Endothelial cell of umbilical vein (primary cell): ENCODE measurements at regions not wholly inside any gene's neighbourhood (a gene's known extent, or its start where the extent isn't known, plus 50 kb on each side); places are given as distances from the start of the nearest gene placed in this dataset.

ENCODE experiments used
- BruUV-seq: library from RNA; stranded (reverse); fragments of 400-500 nt; replicated peaks from 2 replicates; lab custom pipeline; 2021; lab: Mats Ljungman, UMichigan
- CTCF ChIA-PET: fragments of 300-600, 350-600 bp; sonication (Branson Sonifier 250); formaldehyde crosslinking; loops from one replicate; lab custom pipeline; 2021; ENCODE audit warnings: antibody characterized with exemption, inconsistent platforms; lab: Charles Lee
- POLR2A ChIA-PET: fragments of 300-600, 350-600 bp; sonication (Branson Sonifier 250); formaldehyde crosslinking; loops from one replicate; lab custom pipeline; 2021; ENCODE audit warnings: antibody characterized with exemption, inconsistent platforms; lab: Charles Lee
- DNase-seq: peaks from one replicate; pipeline ENCODE4 v3.0.0-alpha.2; 2011; ENCODE audit warnings: low read depth, low spot score
- FAIRE-seq: peaks from 2 replicates; lab custom pipeline; 2011; peaks lifted over from hg19 to GRCh38; lab: Jason Lieb, UNC
- H2AFZ ChIP-seq: 2 replicates; pipeline ENCODE4 v1.6.0; 2012; ENCODE audit warnings: low read depth, low read length, control low read depth, inconsistent platforms
- H3K27ac ChIP-seq: 2 replicates; pipeline ENCODE4 v1.5.1; 2011; ENCODE audit warnings: low read depth, mild to moderate bottlenecking, control low read depth, low read length, moderate library complexity; ENCODE audit not compliant: insufficient read depth
- H3K27me3 ChIP-seq, 2 experiments: 2 replicates each; pipeline versions ENCODE4 v1.6.0 to v1.6.1; 2011; ENCODE audit warnings: low read length in 2 of 2, mixed read lengths in 1 of 2; ENCODE audit not compliant: control insufficient read depth in 2 of 2, insufficient read depth in 2 of 2
- H3K36me3 ChIP-seq, 2 experiments: 2 replicates in 1 of 2; 3 replicates in 1 of 2; pipeline ENCODE4 v1.5.1; 2011; ENCODE audit warnings: low read length in 2 of 2, mild to moderate bottlenecking in 1 of 2, moderate library complexity in 1 of 2; ENCODE audit not compliant: control insufficient read depth in 2 of 2, insufficient read depth in 2 of 2; ENCODE audit errors: extremely low read depth in 1 of 2
- H3K4me1 ChIP-seq: 3 replicates; pipeline ENCODE4 v1.5.1; 2011; ENCODE audit warnings: mild to moderate bottlenecking, low read length; ENCODE audit not compliant: control insufficient read depth, insufficient read depth; ENCODE audit errors: extremely low read depth
- H3K4me2 ChIP-seq: 2 replicates; pipeline ENCODE4 v1.6.1; 2011; ENCODE audit warnings: low read length, control low read depth, mixed read lengths; ENCODE audit not compliant: insufficient read depth
- H3K4me3 ChIP-seq, 3 experiments: fragments of 200-600 bp in 1 of 3; sonication (generic), shearing (Covaris generic) in 1 of 3; replicated peaks in 1 of 3; 2 replicates each; pipeline ENCODE4 v1.5.1; 2011 to 2016; ENCODE audit warnings: control low read depth in 3 of 3, low read length in 3 of 3, mild to moderate bottlenecking in 2 of 3, inconsistent platforms in 1 of 3, low read depth in 1 of 3, moderate library complexity in 1 of 3; ENCODE audit not compliant: insufficient read depth in 1 of 3
- H3K79me2 ChIP-seq: 2 replicates; pipeline ENCODE4 v1.6.0; 2012; ENCODE audit warnings: low read length, inconsistent platforms; ENCODE audit not compliant: control insufficient read depth, insufficient read depth
- H3K9ac ChIP-seq: replicated peaks from 2 replicates; pipeline ENCODE3; 2011; ENCODE audit warnings: low read length, control low read depth; ENCODE audit not compliant: insufficient read depth; ENCODE audit errors: extremely low read depth
- H3K9me1 ChIP-seq: replicated peaks from 3 replicates; pipeline ENCODE4 v1.6.0; 2011; ENCODE audit warnings: mild to moderate bottlenecking, low read length; ENCODE audit not compliant: control insufficient read depth, insufficient read depth; ENCODE audit errors: extremely low read depth
- H3K9me3 ChIP-seq: replicated peaks from 2 replicates; pipeline ENCODE4 v1.5.1; 2012; ENCODE audit warnings: low read length, inconsistent platforms; ENCODE audit not compliant: control insufficient read depth, insufficient read depth
- H4K20me1 ChIP-seq: replicated peaks from 2 replicates; pipeline ENCODE3; 2011; ENCODE audit warnings: mild to moderate bottlenecking, low read length; ENCODE audit not compliant: control insufficient read depth, insufficient read depth; ENCODE audit errors: extremely low read depth
- CTCF ChIP-seq, 2 donors: IDR thresholded peaks; 1 replicate in 1 of 2; 2 replicates in 1 of 2; pipeline ENCODE4 v1.5.1; 2011; ENCODE audit warnings: low read length in 2 of 2, mild to moderate bottlenecking in 2 of 2, moderate library complexity in 2 of 2, control low read depth in 1 of 2, inconsistent platforms in 1 of 2, low read depth in 1 of 2; ENCODE audit not compliant: insufficient read depth in 1 of 2; ENCODE audit errors: extremely low read depth in 1 of 2
- EZH2 ChIP-seq: IDR thresholded peaks from 2 replicates; pipeline ENCODE4 v1.6.1; 2012; ENCODE audit warnings: borderline replicate concordance, low read depth, mild to moderate bottlenecking, moderate library complexity, low read length, inconsistent platforms; ENCODE audit not compliant: severe bottlenecking
- FOS ChIP-seq: IDR thresholded peaks from 2 replicates; pipeline ENCODE4 v1.6.1; 2011; ENCODE audit warnings: mild to moderate bottlenecking, low read length, moderate library complexity, borderline replicate concordance; ENCODE audit not compliant: insufficient read depth
- GATA2 ChIP-seq: IDR thresholded peaks from 2 replicates; pipeline ENCODE4 v1.7.0; 2011; ENCODE audit warnings: low read depth, mild to moderate bottlenecking, moderate library complexity, mixed read lengths, low read length; ENCODE audit not compliant: insufficient read length, insufficient read depth
- JUN ChIP-seq: IDR thresholded peaks from 2 replicates; pipeline ENCODE4 v1.6.1; 2011; ENCODE audit warnings: borderline replicate concordance, low read depth; ENCODE audit not compliant: insufficient read length, insufficient read depth
- MAX ChIP-seq: IDR thresholded peaks from 2 replicates; pipeline ENCODE4 v1.6.1; 2011; ENCODE audit not compliant: insufficient read depth, insufficient read length
- MYC ChIP-seq: IDR thresholded peaks from one replicate; pipeline ENCODE4 v1.6.1; 2011; ENCODE audit warnings: mild to moderate bottlenecking, low read depth, low read length
- POLR2A ChIP-seq: IDR thresholded peaks from 2 replicates; pipeline ENCODE4 v1.6.1; 2012; ENCODE audit warnings: low read depth, mild to moderate bottlenecking, control low read depth, low read length
- POLR2AphosphoS5 ChIP-seq: IDR thresholded peaks from 2 replicates; pipeline ENCODE4 v1.6.1; 2012; ENCODE audit warnings: low read depth, mild to moderate bottlenecking, control low read depth, low read length, moderate library complexity; ENCODE audit not compliant: insufficient read depth
- dilution Hi-C: fragments of 300-500 bp; cut with MboI; formaldehyde crosslinking; loops from one replicate; pipeline ENCODE4 v1.15.0; 2019; ENCODE audit warnings: low sequenced_read_pairs; ENCODE audit not compliant: extremely low pct_ligation_motif_present
- intact Hi-C: fragments of 100-400 bp; cut with micrococcal nuclease; formaldehyde crosslinking; loops from one replicate; pipeline ENCODE4 v1.10.0; 2022

GRCh38 chr17:54494721-54495715, 405.6 kb upstream of the TOM1L1 start:
- no TSS peak for BruUV-seq
- Histone ChIP-seq H3K27ac (no peak overlapping the region), H3K9me3 (peaks cover 5% of the 10 kb centered on the region), H3K4me2 (no peak overlapping the region), H3K27me3 (no peaks in the 10 kb centered on the region), H3K9ac (no peak overlapping the region), H3K4me1 (no peaks in the 10 kb centered on the region), H3K36me3 (no peaks in the 10 kb centered on the region), H2AFZ (no peak overlapping the region), H4K20me1 (no peaks in the 10 kb centered on the region), H3K9me1 (no peaks in the 10 kb centered on the region), H3K4me3 (no peak overlapping the region), H3K79me2 (no peaks in the 10 kb centered on the region)
- dilution Hi-C loops (no loop called here), intact Hi-C loops (no loop called here)
- POLR2A ChIA-PET, result no interaction called here
- TF ChIP-seq CTCF (IDR thresholded peaks at IDR 0.05; ENCODE audit: extremely low read depth in 1 of 2, insufficient read depth in 1 of 2, low read depth in 1 of 2, low read length in 2 of 2) (no peak), POLR2A (no peak), MYC (no peak), JUN (no peak), FOS (no peak), GATA2 (no peak), POLR2AphosphoS5 (no peak), EZH2 (no peak), MAX (no peak)
- DNase-seq (no peak), FAIRE-seq (no peak)
- CTCF ChIA-PET, result no interaction called here
